Vagina (tissue), 2 donors: ENCODE measurements at regions not wholly inside any gene's neighbourhood (a gene's known extent, or its start where the extent isn't known, plus 50 kb on each side); places are given as distances from the start of the nearest gene placed in this dataset.

Source experiments
- POLR2A ChIP-seq, 2 donors: fragments of 450-650 bp; IDR thresholded peaks; one replicate each; pipeline ENCODE4 v1.6.1; 2017; ENCODE audit warnings: antibody characterized with exemption in 2 of 2, mild to moderate bottlenecking in 2 of 2, moderate library complexity in 2 of 2
- POLR2AphosphoS5 ChIP-seq, 2 donors: sonication (generic); formaldehyde crosslinking; IDR thresholded peaks; one replicate each; pipeline ENCODE4 v1.9.0; 2017; ENCODE audit warnings: antibody characterized with exemption in 2 of 2, mild to moderate bottlenecking in 2 of 2, low read depth in 1 of 2; ENCODE audit not compliant: insufficient read depth in 1 of 2
- TF ChIP-seq, protein P1 (sequence below), 3 experiments: fragments of 450-650 bp in 2 of 3; fragments of 200-600 bp in 1 of 3; sonication (generic) in 1 of 3; IDR thresholded peaks; one replicate each; pipeline ENCODE4 v1.5.1; 2017 to 2019; ENCODE audit warnings: antibody characterized with exemption in 3 of 3, mild to moderate bottlenecking in 2 of 3, moderate library complexity in 2 of 3

- TF ChIP-seq, protein P1, sequence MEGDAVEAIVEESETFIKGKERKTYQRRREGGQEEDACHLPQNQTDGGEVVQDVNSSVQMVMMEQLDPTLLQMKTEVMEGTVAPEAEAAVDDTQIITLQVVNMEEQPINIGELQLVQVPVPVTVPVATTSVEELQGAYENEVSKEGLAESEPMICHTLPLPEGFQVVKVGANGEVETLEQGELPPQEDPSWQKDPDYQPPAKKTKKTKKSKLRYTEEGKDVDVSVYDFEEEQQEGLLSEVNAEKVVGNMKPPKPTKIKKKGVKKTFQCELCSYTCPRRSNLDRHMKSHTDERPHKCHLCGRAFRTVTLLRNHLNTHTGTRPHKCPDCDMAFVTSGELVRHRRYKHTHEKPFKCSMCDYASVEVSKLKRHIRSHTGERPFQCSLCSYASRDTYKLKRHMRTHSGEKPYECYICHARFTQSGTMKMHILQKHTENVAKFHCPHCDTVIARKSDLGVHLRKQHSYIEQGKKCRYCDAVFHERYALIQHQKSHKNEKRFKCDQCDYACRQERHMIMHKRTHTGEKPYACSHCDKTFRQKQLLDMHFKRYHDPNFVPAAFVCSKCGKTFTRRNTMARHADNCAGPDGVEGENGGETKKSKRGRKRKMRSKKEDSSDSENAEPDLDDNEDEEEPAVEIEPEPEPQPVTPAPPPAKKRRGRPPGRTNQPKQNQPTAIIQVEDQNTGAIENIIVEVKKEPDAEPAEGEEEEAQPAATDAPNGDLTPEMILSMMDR (IDR thresholded peaks at IDR 0.05), result no peak
- TF ChIP-seq POLR2A (IDR thresholded peaks at IDR 0.05) (no peak), POLR2AphosphoS5 (IDR thresholded peaks at IDR 0.05; ENCODE audit: insufficient read depth in 1 of 2, low read depth in 1 of 2) (no peak)
Observed at GRCh38 chr14:36055681-36056225, 120.8 kb downstream of the PTCSC3 start.
